Central memory CD8-positive, alpha-beta T cell (primary cell): ENCODE measurements at regions not wholly inside any gene's neighbourhood (a gene's known extent, or its start where the extent isn't known, plus 50 kb on each side); places are given as distances from the start of the nearest gene placed in this dataset.

Experiments used
- ATAC-seq: fragments of 150-1000 bp; cut with Tn5 transposase; replicated peaks from 2 replicates; pipeline ENCODE4 v1.10.0; 2022; ENCODE audit warnings: mild to moderate bottlenecking, moderate FRiP score, moderate number of reproducible peaks; ENCODE audit not compliant: poor library complexity, severe bottlenecking; ENCODE audit errors: extremely low read depth
- DNase-seq, 2 donors: peaks; one replicate each; pipeline ENCODE4 v3.0.0; 2021; ENCODE audit warnings: low spot score in 2 of 2
- H3K27ac Mint-ChIP-seq: one replicate; pipeline ENCODE4 v1.8.0; 2022; ENCODE audit warnings: low read depth, mild to moderate bottlenecking, moderate library complexity, mixed read lengths
- H3K27me3 Mint-ChIP-seq: one replicate; pipeline ENCODE4 v1.8.0; 2022; ENCODE audit warnings: mixed read lengths
- H3K36me3 Mint-ChIP-seq: one replicate; pipeline ENCODE4 v1.8.0; 2022; ENCODE audit warnings: mild to moderate bottlenecking, moderate library complexity, mixed read lengths; ENCODE audit not compliant: insufficient read depth
- H3K4me1 Mint-ChIP-seq: one replicate; pipeline ENCODE4 v1.8.0; 2022; ENCODE audit warnings: mixed read lengths
- H3K4me3 Mint-ChIP-seq: one replicate; pipeline ENCODE4 v1.8.0; 2022; ENCODE audit warnings: mild to moderate bottlenecking, moderate library complexity, mixed read lengths
- H3K9me3 Mint-ChIP-seq: one replicate; pipeline ENCODE4 v1.8.0; 2022; ENCODE audit warnings: mixed read lengths

GRCh38 chr2:51559026-51559425, 527.1 kb upstream of the NRXN1 start:
- ATAC-seq (no peak), DNase-seq (no peak)
- H3K36me3 Mint-ChIP-seq = no peaks in the 10 kb centered on the region
- peaks cover 6% of the 10 kb centered on the region for H3K9me3 Mint-ChIP-seq
- no peaks in the 10 kb centered on the region for H3K4me1 Mint-ChIP-seq
- H3K27ac Mint-ChIP-seq = no peak overlapping the region
- no peak overlapping the region for H3K4me3 Mint-ChIP-seq
- H3K27me3 Mint-ChIP-seq = no peaks in the 10 kb centered on the region

DNA sequence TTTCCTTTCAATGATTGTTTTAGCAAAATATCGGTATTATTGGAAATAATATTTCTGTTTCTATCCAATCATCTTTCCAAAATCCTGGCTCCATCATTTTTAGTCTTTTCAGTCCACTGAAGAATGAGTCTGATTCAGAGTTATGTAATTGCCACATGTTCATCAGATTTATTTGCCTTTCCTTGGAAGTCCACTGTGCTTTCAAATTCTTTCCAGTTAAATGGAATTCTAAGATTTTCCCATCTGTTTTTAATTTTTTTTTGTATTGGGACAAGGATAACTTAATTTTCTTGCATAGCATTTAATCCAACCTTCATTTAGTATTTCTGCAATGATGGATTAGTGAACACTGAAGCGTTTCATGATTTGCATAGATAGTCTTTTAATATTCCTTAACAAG, 521.5 kb upstream of the NRXN1 start:
- no peak for DNase-seq
- Mint-ChIP-seq H3K27me3 (no peaks in the 10 kb centered on the region), H3K4me3 (no peak overlapping the region), H3K36me3 (peaks cover 2% of the 10 kb centered on the region), H3K9me3 (peaks cover 6% of the 10 kb centered on the region), H3K4me1 (no peaks in the 10 kb centered on the region), H3K27ac (no peak overlapping the region)
- no peak for ATAC-seq

DNA sequence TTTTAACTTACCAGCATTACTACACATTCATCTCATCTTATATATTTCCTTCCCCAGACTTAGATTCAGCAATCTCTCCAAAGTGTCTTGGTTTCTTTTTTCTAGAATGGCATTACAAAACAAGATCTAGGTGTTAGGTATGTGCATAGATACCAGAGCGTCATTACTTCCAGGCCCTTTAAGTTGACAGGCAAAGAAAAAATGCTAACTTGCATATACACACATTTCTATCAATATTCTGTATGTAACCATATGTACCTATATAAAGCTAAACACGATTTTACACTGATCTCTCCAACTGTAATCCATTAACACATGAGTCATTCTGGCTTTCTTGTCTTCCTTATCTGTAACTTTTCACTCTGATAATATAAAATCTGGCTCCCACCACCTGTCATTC, 503.8 kb upstream of the NRXN1 start:
- Mint-ChIP-seq H3K27me3 (no peaks in the 10 kb centered on the region), H3K36me3 (no peaks in the 10 kb centered on the region), H3K4me3 (no peak overlapping the region), H3K27ac (no peak overlapping the region), H3K4me1 (no peaks in the 10 kb centered on the region), H3K9me3 (peaks cover 13% of the 10 kb centered on the region)
- DNase-seq = no peak
- no peak for ATAC-seq

DNA sequence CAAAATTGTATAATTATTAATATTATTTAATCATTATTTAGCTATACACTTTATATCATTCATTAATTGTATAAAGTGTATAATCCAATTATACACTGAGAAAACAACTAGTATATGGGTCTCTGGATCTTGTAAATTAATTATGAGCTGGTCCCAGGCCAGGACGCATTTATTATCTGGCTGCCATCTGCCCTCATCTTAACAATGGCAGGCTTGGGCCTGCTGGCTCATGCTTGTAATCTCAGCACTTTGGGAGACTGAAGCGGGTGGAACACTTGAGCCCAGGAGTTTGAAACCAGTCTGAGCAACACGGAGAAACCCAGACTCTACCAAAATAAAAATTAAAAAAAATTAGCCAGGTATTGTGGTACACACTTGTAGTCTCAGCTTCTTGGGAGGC, 502.2 kb upstream of the NRXN1 start:
- DNase-seq = no peak

GRCh38 chr2:51528156-51528555, 496.2 kb upstream of the NRXN1 start:
- Mint-ChIP-seq H3K36me3 (no peaks in the 10 kb centered on the region), H3K9me3 (peaks cover 29% of the 10 kb centered on the region), H3K4me1 (no peaks in the 10 kb centered on the region), H3K4me3 (no peak overlapping the region), H3K27ac (no peak overlapping the region), H3K27me3 (no peaks in the 10 kb centered on the region)
- DNase-seq = no peak
- no peak for ATAC-seq

More for the DNA sequence above, 502.2 kb upstream of the NRXN1 start:
- H3K27me3 Mint-ChIP-seq = no peaks in the 10 kb centered on the region
- peaks cover 18% of the 10 kb centered on the region for H3K9me3 Mint-ChIP-seq
- H3K27ac Mint-ChIP-seq = no peak overlapping the region
- H3K36me3 Mint-ChIP-seq = no peaks in the 10 kb centered on the region
- H3K4me3 Mint-ChIP-seq = no peak overlapping the region
- no peak for ATAC-seq
- no peaks in the 10 kb centered on the region for H3K4me1 Mint-ChIP-seq

DNA sequence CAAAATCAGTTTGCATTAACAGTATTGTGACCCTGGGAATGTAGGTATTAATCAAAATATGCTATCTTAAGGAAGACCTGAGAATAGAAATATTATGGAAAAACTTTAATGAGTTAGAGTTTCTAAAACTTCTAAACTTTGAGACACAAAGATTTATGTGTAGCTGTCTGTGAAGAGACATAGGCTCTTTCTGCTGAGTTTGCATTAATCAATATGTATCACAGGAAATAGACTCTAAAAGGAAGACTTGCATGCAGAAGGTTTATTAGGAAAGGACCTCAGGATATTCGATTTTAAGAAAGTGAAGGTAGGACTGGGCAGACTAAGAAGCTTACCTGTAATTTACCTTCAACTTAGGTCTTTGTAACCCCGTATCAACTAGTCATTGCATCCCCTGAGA, 494.8 kb upstream of the NRXN1 start:
- no peak for DNase-seq
- Mint-ChIP-seq H3K27ac (no peak overlapping the region), H3K4me1 (no peaks in the 10 kb centered on the region), H3K36me3 (no peaks in the 10 kb centered on the region), H3K9me3 (peaks cover 29% of the 10 kb centered on the region), H3K27me3 (no peaks in the 10 kb centered on the region), H3K4me3 (no peak overlapping the region)
- ATAC-seq = no peak

DNA sequence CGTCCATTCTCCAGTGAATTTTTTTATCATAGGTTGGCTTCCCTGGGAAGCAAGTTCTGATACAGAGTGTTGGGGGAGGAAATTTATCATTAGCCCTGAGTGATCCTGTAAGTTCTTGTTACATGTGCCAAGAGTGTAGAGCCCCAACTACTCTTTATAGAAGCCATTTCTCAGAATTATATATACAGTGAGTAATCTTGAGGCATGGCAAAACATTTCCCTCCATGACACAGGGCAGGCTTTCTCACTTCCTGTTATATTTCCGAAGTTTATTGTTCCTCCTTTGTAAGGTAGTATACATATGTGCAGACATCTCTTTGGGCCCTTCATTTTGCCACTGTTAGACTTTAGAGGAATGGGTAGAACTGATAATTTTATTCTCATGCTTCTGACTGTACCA, 484.7 kb upstream of the NRXN1 start:
- H3K4me3 Mint-ChIP-seq = no peak overlapping the region
- H3K4me1 Mint-ChIP-seq = no peaks in the 10 kb centered on the region
- peaks cover 20% of the 10 kb centered on the region for H3K9me3 Mint-ChIP-seq
- no peak for ATAC-seq
- DNase-seq = no peak
- H3K27me3 Mint-ChIP-seq = no peaks in the 10 kb centered on the region
- peaks cover 3% of the 10 kb centered on the region for H3K36me3 Mint-ChIP-seq
- H3K27ac Mint-ChIP-seq = no peak overlapping the region

DNA sequence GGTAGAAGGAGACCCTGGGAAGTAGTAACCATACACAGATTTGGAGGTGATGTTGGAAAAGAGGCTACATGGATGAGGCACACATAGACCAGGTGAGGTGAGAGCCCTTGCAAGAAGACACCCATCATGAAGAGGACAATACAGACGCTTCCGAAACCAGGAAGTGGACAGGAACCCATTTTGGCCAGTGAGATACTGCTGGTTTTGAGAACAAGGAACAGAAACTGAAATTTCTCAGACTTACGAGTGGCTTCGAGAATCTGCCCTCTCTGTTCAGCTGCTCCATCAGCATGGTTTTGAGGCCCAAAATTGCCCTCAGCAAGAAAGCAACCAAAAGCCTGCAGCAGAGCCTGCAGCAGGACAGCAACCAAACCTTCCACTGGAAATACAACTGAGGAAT, 479.1 kb upstream of the NRXN1 start:
- DNase-seq (no peak), ATAC-seq (no peak)
- Mint-ChIP-seq H3K27me3 (no peaks in the 10 kb centered on the region), H3K27ac (no peak overlapping the region), H3K36me3 (peaks cover 3% of the 10 kb centered on the region), H3K4me1 (no peaks in the 10 kb centered on the region), H3K4me3 (no peak overlapping the region), H3K9me3 (peaks cover 19% of the 10 kb centered on the region)

GRCh38 chr2:51510303-51510702, 478.4 kb upstream of the NRXN1 start:
- H3K4me1 Mint-ChIP-seq = no peaks in the 10 kb centered on the region
- peaks cover 23% of the 10 kb centered on the region for H3K9me3 Mint-ChIP-seq
- H3K27me3 Mint-ChIP-seq = no peaks in the 10 kb centered on the region
- no peak overlapping the region for H3K4me3 Mint-ChIP-seq
- no peak overlapping the region for H3K27ac Mint-ChIP-seq
- ATAC-seq (no peak), DNase-seq (no peak)
- H3K36me3 Mint-ChIP-seq = peaks cover 3% of the 10 kb centered on the region

DNA sequence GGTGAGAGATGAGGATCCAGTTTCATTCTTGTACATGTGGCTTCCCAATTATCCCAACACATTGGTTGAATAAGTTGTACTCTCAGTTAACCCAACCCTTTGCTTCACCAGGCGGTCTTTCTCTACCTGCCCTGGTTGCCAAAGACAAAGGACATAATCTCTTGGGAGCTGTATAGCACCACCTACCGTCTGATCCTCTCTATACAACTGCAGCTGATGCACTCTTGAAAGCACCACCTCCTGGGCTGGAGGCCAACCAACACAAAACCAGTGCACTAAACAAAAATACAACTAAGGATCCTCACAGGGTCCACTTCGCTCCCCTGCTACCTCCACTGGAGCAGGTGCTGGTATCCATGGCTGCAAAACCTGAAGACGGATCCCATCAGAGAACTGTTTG, 473.6 kb upstream of the NRXN1 start:
- no peak for DNase-seq
- no peaks in the 10 kb centered on the region for H3K4me1 Mint-ChIP-seq
- H3K27ac Mint-ChIP-seq = no peak overlapping the region
- no peaks in the 10 kb centered on the region for H3K36me3 Mint-ChIP-seq
- ATAC-seq = no peak
- H3K27me3 Mint-ChIP-seq = no peaks in the 10 kb centered on the region
- no peak overlapping the region for H3K4me3 Mint-ChIP-seq
- peaks cover 21% of the 10 kb centered on the region for H3K9me3 Mint-ChIP-seq

DNA sequence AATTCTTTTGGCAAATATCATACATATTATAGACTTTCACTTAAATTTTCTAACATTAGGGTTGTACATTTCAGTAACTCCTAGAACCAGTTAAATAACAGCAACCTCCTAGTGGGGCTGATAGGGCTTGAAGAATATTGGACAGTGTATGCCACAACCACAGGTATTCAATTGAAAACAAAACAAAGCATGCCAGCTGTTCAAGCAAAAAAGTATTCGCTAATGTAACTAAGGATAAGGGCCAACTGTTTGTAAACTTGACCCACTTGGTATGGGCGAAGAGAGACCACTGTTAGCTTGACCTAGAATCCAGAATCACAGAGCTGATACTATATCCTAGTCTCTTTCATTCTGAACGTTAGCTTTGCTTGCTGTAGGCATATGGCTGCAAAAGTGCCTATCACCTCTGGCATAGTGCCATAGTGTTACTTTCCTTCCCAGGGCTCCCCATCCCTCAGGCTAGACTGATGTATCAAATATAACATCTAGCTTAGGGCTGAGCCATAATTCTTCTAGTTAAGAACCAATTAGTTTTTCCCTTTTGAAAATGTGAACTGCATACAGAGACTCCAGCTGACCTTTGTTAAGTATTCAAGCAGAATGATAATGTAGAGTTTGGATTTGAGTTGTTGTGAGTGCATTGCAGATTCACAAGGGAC, 458.8 kb upstream of the NRXN1 start:
- ATAC-seq (no peak), DNase-seq (no peak)
- Mint-ChIP-seq H3K4me3 (no peak overlapping the region), H3K9me3 (peaks cover 25% of the 10 kb centered on the region), H3K27ac (no peak overlapping the region), H3K4me1 (no peaks in the 10 kb centered on the region), H3K27me3 (no peaks in the 10 kb centered on the region), H3K36me3 (no peaks in the 10 kb centered on the region)

GRCh38 chr2:51484605-51485004, 452.7 kb upstream of the NRXN1 start:
- ATAC-seq = no peak
- H3K27ac Mint-ChIP-seq = no peak overlapping the region
- no peak for DNase-seq
- peaks cover 42% of the 10 kb centered on the region for H3K9me3 Mint-ChIP-seq
- no peak overlapping the region for H3K4me3 Mint-ChIP-seq
- H3K27me3 Mint-ChIP-seq = no peaks in the 10 kb centered on the region
- H3K36me3 Mint-ChIP-seq = peaks cover 1% of the 10 kb centered on the region
- H3K4me1 Mint-ChIP-seq = no peaks in the 10 kb centered on the region

DNA sequence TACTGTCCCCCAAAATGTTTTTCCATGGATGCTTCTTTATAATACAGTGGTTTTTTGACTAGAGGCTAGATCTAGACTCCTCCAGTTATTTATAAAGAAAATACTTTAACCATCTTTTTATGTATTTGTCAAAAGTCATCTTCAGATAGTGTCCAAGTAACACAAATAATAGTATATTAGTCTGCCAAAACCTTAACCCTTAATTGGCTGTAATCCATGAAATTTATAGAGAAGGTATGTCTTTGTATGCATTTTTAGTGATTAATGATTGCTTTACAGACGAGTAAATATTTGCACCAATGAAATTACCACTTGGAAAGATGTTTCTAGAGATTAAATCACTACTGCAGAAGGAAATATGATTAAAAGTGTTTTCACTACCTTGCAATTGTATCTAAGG, 451.8 kb upstream of the NRXN1 start:
- DNase-seq (no peak), ATAC-seq (no peak)
- H3K36me3 Mint-ChIP-seq = peaks cover 1% of the 10 kb centered on the region
- H3K4me3 Mint-ChIP-seq = no peak overlapping the region
- no peaks in the 10 kb centered on the region for H3K27me3 Mint-ChIP-seq
- H3K9me3 Mint-ChIP-seq = peaks cover 42% of the 10 kb centered on the region
- no peaks in the 10 kb centered on the region for H3K4me1 Mint-ChIP-seq
- no peak overlapping the region for H3K27ac Mint-ChIP-seq

GRCh38 chr2:51472783-51473182, 440.9 kb upstream of the NRXN1 start:
- H3K27me3 Mint-ChIP-seq = no peaks in the 10 kb centered on the region
- H3K9me3 Mint-ChIP-seq = peaks cover 41% of the 10 kb centered on the region
- H3K4me1 Mint-ChIP-seq = no peaks in the 10 kb centered on the region
- no peak overlapping the region for H3K27ac Mint-ChIP-seq
- ATAC-seq (no peak), DNase-seq (no peak)
- peaks cover 2% of the 10 kb centered on the region for H3K36me3 Mint-ChIP-seq
- H3K4me3 Mint-ChIP-seq = no peak overlapping the region
